ENCODE measurements at regions not wholly inside any gene's neighbourhood (a gene's known extent, or its start where the extent isn't known, plus 50 kb on each side); places are given as distances from the start of the nearest gene placed in this dataset.

- H3K27me3 ChIP-seq (ENCODE audit: control insufficient read depth in 1 of 2, insufficient read depth in 2 of 2, low read length in 2 of 2): no peaks in the 10 kb centered on the region
- no peak overlapping the region for H3K27ac ChIP-seq (ENCODE audit: low read length)
- H3K9me3 ChIP-seq (ENCODE audit: control insufficient read depth in 2 of 2, low read length in 2 of 2): peaks cover 0 to 2% of the 10 kb centered on the region in 2 donors
- H3K4me3 ChIP-seq (ENCODE audit: low read length in 2 of 2): no peak overlapping the region
- no peak overlapping the region for H3K9ac ChIP-seq (ENCODE audit: low read length in 2 of 2)
- H3K36me3 ChIP-seq (ENCODE audit: control insufficient read depth in 2 of 2, insufficient read depth in 2 of 2, low read length in 2 of 2): no peaks in the 10 kb centered on the region
- no peaks in the 10 kb centered on the region for H3K4me1 ChIP-seq (ENCODE audit: control insufficient read depth, insufficient read depth, low read length)
Observed at GRCh38 chr3:28756056-28756455, 407.4 kb upstream of the AZI2 start.

GRCh38 chr3:28758115-28758514 is 409.5 kb upstream of the AZI2 start:
- Histone ChIP-seq H3K9me3 (ENCODE audit: control insufficient read depth in 2 of 2, low read length in 2 of 2) (peaks cover 0 to 2% of the 10 kb centered on the region in 2 donors), H3K4me1 (ENCODE audit: control insufficient read depth, insufficient read depth, low read length) (no peaks in the 10 kb centered on the region), H3K27me3 (ENCODE audit: control insufficient read depth in 1 of 2, insufficient read depth in 2 of 2, low read length in 2 of 2) (no peaks in the 10 kb centered on the region), H3K27ac (ENCODE audit: low read length) (no peak overlapping the region), H3K4me3 (ENCODE audit: low read length in 2 of 2) (no peak overlapping the region), H3K36me3 (ENCODE audit: control insufficient read depth in 2 of 2, insufficient read depth in 2 of 2, low read length in 2 of 2) (no peaks in the 10 kb centered on the region), H3K9ac (ENCODE audit: low read length in 2 of 2) (no peak overlapping the region)

- H3K4me3 ChIP-seq (ENCODE audit: low read length in 2 of 2): no peak overlapping the region
- no peaks in the 10 kb centered on the region for H3K36me3 ChIP-seq (ENCODE audit: control insufficient read depth in 2 of 2, insufficient read depth in 2 of 2, low read length in 2 of 2)
- no peak overlapping the region for H3K9ac ChIP-seq (ENCODE audit: low read length in 2 of 2)
Observed at GRCh38 chr3:28761375-28761774, 412.8 kb upstream of the AZI2 start.

GRCh38 chr3:28765194-28765593 is 416.6 kb upstream of the AZI2 start:
- H3K9me3 ChIP-seq (ENCODE audit: control insufficient read depth in 2 of 2, low read length in 2 of 2): peaks cover 0 to 5% of the 10 kb centered on the region in 2 donors
- H3K36me3 ChIP-seq (ENCODE audit: control insufficient read depth in 2 of 2, insufficient read depth in 2 of 2, low read length in 2 of 2): no peaks in the 10 kb centered on the region
- H3K4me3 ChIP-seq (ENCODE audit: low read length in 2 of 2): no peak overlapping the region
- H3K9ac ChIP-seq (ENCODE audit: low read length in 2 of 2): no peak overlapping the region
- no peaks in the 10 kb centered on the region for H3K27me3 ChIP-seq (ENCODE audit: control insufficient read depth in 1 of 2, insufficient read depth in 2 of 2, low read length in 2 of 2)
- H3K27ac ChIP-seq (ENCODE audit: low read length): no peak overlapping the region
- no peaks in the 10 kb centered on the region for H3K4me1 ChIP-seq (ENCODE audit: control insufficient read depth, insufficient read depth, low read length)

More at GRCh38 chr3:28761375-28761774, 412.8 kb upstream of the AZI2 start:
- Histone ChIP-seq H3K27me3 (ENCODE audit: control insufficient read depth in 1 of 2, insufficient read depth in 2 of 2, low read length in 2 of 2) (no peaks in the 10 kb centered on the region), H3K27ac (ENCODE audit: low read length) (no peak overlapping the region), H3K4me1 (ENCODE audit: control insufficient read depth, insufficient read depth, low read length) (no peaks in the 10 kb centered on the region), H3K9me3 (ENCODE audit: control insufficient read depth in 2 of 2, low read length in 2 of 2) (no peaks in the 10 kb centered on the region)

- peaks cover 8 to 9% of the 10 kb centered on the region in 2 donors for H3K9me3 ChIP-seq (ENCODE audit: control insufficient read depth in 2 of 2, low read length in 2 of 2)
- no peaks in the 10 kb centered on the region for H3K36me3 ChIP-seq (ENCODE audit: control insufficient read depth in 2 of 2, insufficient read depth in 2 of 2, low read length in 2 of 2)
- H3K4me1 ChIP-seq (ENCODE audit: control insufficient read depth, insufficient read depth, low read length): no peaks in the 10 kb centered on the region
- H3K4me3 ChIP-seq (ENCODE audit: low read length in 2 of 2): no peak overlapping the region
- no peaks in the 10 kb centered on the region for H3K27me3 ChIP-seq (ENCODE audit: control insufficient read depth in 1 of 2, insufficient read depth in 2 of 2, low read length in 2 of 2)
- H3K9ac ChIP-seq (ENCODE audit: low read length in 2 of 2): no peak overlapping the region
- no peak overlapping the region for H3K27ac ChIP-seq (ENCODE audit: low read length)
Observed at GRCh38 chr3:28768439-28768838, 419.8 kb upstream of the AZI2 start.

GRCh38 chr3:28777806-28778475 is 429.3 kb upstream of the AZI2 start:
- Histone ChIP-seq H3K9ac (ENCODE audit: low read length in 2 of 2) (no peak overlapping the region), H3K27me3 (ENCODE audit: control insufficient read depth in 1 of 2, insufficient read depth in 2 of 2, low read length in 2 of 2) (no peaks in the 10 kb centered on the region), H3K36me3 (ENCODE audit: control insufficient read depth in 2 of 2, insufficient read depth in 2 of 2, low read length in 2 of 2) (no peaks in the 10 kb centered on the region), H3K9me3 (ENCODE audit: control insufficient read depth in 2 of 2, low read length in 2 of 2) (no peaks in the 10 kb centered on the region), H3K4me3 (ENCODE audit: low read length in 2 of 2) (no peak overlapping the region), H3K27ac (ENCODE audit: low read length) (no peak overlapping the region), H3K4me1 (ENCODE audit: control insufficient read depth, insufficient read depth, low read length) (no peaks in the 10 kb centered on the region)

GRCh38 chr3:28780480-28780879 is 431.9 kb upstream of the AZI2 start:
- H3K27me3 ChIP-seq (ENCODE audit: control insufficient read depth in 1 of 2, insufficient read depth in 2 of 2, low read length in 2 of 2): no peaks in the 10 kb centered on the region
- H3K9ac ChIP-seq (ENCODE audit: low read length in 2 of 2): no peak overlapping the region
- no peaks in the 10 kb centered on the region for H3K36me3 ChIP-seq (ENCODE audit: control insufficient read depth in 2 of 2, insufficient read depth in 2 of 2, low read length in 2 of 2)
- no peak overlapping the region for H3K4me3 ChIP-seq (ENCODE audit: low read length in 2 of 2)
- no peaks in the 10 kb centered on the region for H3K4me1 ChIP-seq (ENCODE audit: control insufficient read depth, insufficient read depth, low read length)
- no peak overlapping the region for H3K27ac ChIP-seq (ENCODE audit: low read length)
- H3K9me3 ChIP-seq (ENCODE audit: control insufficient read depth in 2 of 2, low read length in 2 of 2): no peaks in the 10 kb centered on the region

- Histone ChIP-seq H3K27ac (ENCODE audit: low read length) (no peak overlapping the region), H3K4me3 (ENCODE audit: low read length in 2 of 2) (no peak overlapping the region), H3K9me3 (ENCODE audit: control insufficient read depth in 2 of 2, low read length in 2 of 2) (no peaks in the 10 kb centered on the region), H3K4me1 (ENCODE audit: control insufficient read depth, insufficient read depth, low read length) (no peaks in the 10 kb centered on the region), H3K27me3 (ENCODE audit: control insufficient read depth in 1 of 2, insufficient read depth in 2 of 2, low read length in 2 of 2) (no peaks in the 10 kb centered on the region), H3K9ac (ENCODE audit: low read length in 2 of 2) (no peak overlapping the region), H3K36me3 (ENCODE audit: control insufficient read depth in 2 of 2, insufficient read depth in 2 of 2, low read length in 2 of 2) (no peaks in the 10 kb centered on the region)
Observed at GRCh38 chr3:28781053-28781452, 432.4 kb upstream of the AZI2 start.

GRCh38 chr3:28786446-28786845 is 437.8 kb upstream of the AZI2 start:
- no peaks in the 10 kb centered on the region for H3K36me3 ChIP-seq (ENCODE audit: control insufficient read depth in 2 of 2, insufficient read depth in 2 of 2, low read length in 2 of 2)
- no peaks in the 10 kb centered on the region for H3K27me3 ChIP-seq (ENCODE audit: control insufficient read depth in 1 of 2, insufficient read depth in 2 of 2, low read length in 2 of 2)
- H3K4me1 ChIP-seq (ENCODE audit: control insufficient read depth, insufficient read depth, low read length): no peaks in the 10 kb centered on the region
- no peak overlapping the region for H3K4me3 ChIP-seq (ENCODE audit: low read length in 2 of 2)
- no peak overlapping the region for H3K9ac ChIP-seq (ENCODE audit: low read length in 2 of 2)
- H3K9me3 ChIP-seq (ENCODE audit: control insufficient read depth in 2 of 2, low read length in 2 of 2): no peaks in the 10 kb centered on the region
- H3K27ac ChIP-seq (ENCODE audit: low read length): no peak overlapping the region

GRCh38 chr3:28788571-28788970 is 439.9 kb upstream of the AZI2 start:
- H3K36me3 ChIP-seq (ENCODE audit: control insufficient read depth in 2 of 2, insufficient read depth in 2 of 2, low read length in 2 of 2): no peaks in the 10 kb centered on the region
- no peak overlapping the region for H3K4me3 ChIP-seq (ENCODE audit: low read length in 2 of 2)
- no peaks in the 10 kb centered on the region for H3K9me3 ChIP-seq (ENCODE audit: control insufficient read depth in 2 of 2, low read length in 2 of 2)
- no peaks in the 10 kb centered on the region for H3K27me3 ChIP-seq (ENCODE audit: control insufficient read depth in 1 of 2, insufficient read depth in 2 of 2, low read length in 2 of 2)
- H3K9ac ChIP-seq (ENCODE audit: low read length in 2 of 2): no peak overlapping the region
- no peaks in the 10 kb centered on the region for H3K4me1 ChIP-seq (ENCODE audit: control insufficient read depth, insufficient read depth, low read length)
- H3K27ac ChIP-seq (ENCODE audit: low read length): no peak overlapping the region

- Histone ChIP-seq H3K27ac (ENCODE audit: low read length) (no peak overlapping the region), H3K36me3 (ENCODE audit: control insufficient read depth in 2 of 2, insufficient read depth in 2 of 2, low read length in 2 of 2) (no peaks in the 10 kb centered on the region), H3K9ac (ENCODE audit: low read length in 2 of 2) (no peak overlapping the region)
Observed at GRCh38 chr3:28791713-28792255, 443.2 kb upstream of the AZI2 start.

More at GRCh38 chr3:28791713-28792255, 443.2 kb upstream of the AZI2 start:
- Histone ChIP-seq H3K4me1 (ENCODE audit: control insufficient read depth, insufficient read depth, low read length) (no peaks in the 10 kb centered on the region), H3K4me3 (ENCODE audit: low read length in 2 of 2) (no peak overlapping the region), H3K27me3 (ENCODE audit: control insufficient read depth in 1 of 2, insufficient read depth in 2 of 2, low read length in 2 of 2) (no peaks in the 10 kb centered on the region), H3K9me3 (ENCODE audit: control insufficient read depth in 2 of 2, low read length in 2 of 2) (no peaks in the 10 kb centered on the region)

Data from stomach smooth muscle (tissue), 2 donors.